SU-DHL-6 (cell line): ENCODE measurements at regions not wholly inside any gene's neighbourhood (a gene's known extent, or its start where the extent isn't known, plus 50 kb on each side); places are given as distances from the start of the nearest gene placed in this dataset.

ENCODE experiments used
- H2AFZ ChIP-seq: fragments of 200-600 bp; sonication (generic); 2 replicates; pipeline ENCODE4 v1.6.1; 2014; ENCODE audit warnings: low read depth, mild to moderate bottlenecking, moderate library complexity, mixed read lengths, antibody characterized with exemption, low read length; ENCODE audit not compliant: severe bottlenecking
- H3F3A ChIP-seq: fragments of 200-600 bp; shearing (Covaris generic); 2 replicates; pipeline ENCODE4 v1.6.0; 2016; ENCODE audit warnings: antibody characterized with exemption, mild to moderate bottlenecking; ENCODE audit not compliant: insufficient read depth
- H3K27ac ChIP-seq: fragments of 200-600 bp; sonication (generic); 2 replicates; pipeline ENCODE4 v1.5.1; 2016; ENCODE audit warnings: low read depth, mild to moderate bottlenecking, low read length, moderate library complexity, mixed read lengths
- H3K27me3 ChIP-seq: fragments of 200-600 bp; sonication (generic), shearing (Covaris generic); 2 replicates; pipeline ENCODE4 v1.6.0; 2014; ENCODE audit warnings: mild to moderate bottlenecking, low read length
- H3K36me3 ChIP-seq: fragments of 200-600 bp; sonication (generic); 2 replicates; pipeline ENCODE4 v1.6.1; 2014; ENCODE audit warnings: mild to moderate bottlenecking, low read length, mixed read lengths
- H3K4me2 ChIP-seq: fragments of 300-600, 200-600 bp; shearing (Covaris generic), sonication (generic); 2 replicates; pipeline ENCODE4 v1.6.0; 2014; ENCODE audit warnings: low read length, low read depth, mild to moderate bottlenecking; ENCODE audit not compliant: poor library complexity, severe bottlenecking
- H3K4me3 ChIP-seq: fragments of 200-600 bp; sonication (generic); 2 replicates; pipeline ENCODE4 v1.5.1; 2014; ENCODE audit warnings: antibody characterized with exemption, low read length, mild to moderate bottlenecking, mixed read lengths; ENCODE audit not compliant: insufficient read depth, poor library complexity, severe bottlenecking
- H3K79me2 ChIP-seq: fragments of 200-600 bp; sonication (generic); 2 replicates; pipeline ENCODE4 v1.6.1; 2014; ENCODE audit warnings: mild to moderate bottlenecking, low read length, moderate library complexity; ENCODE audit not compliant: insufficient read depth
- H3K9ac ChIP-seq: fragments of 200-600 bp; sonication (generic); 2 replicates; pipeline ENCODE4 v1.7.0; 2014; ENCODE audit warnings: mild to moderate bottlenecking, low read length
- H3K9me2 ChIP-seq: fragments of 200-600 bp; sonication (generic); replicated peaks from 2 replicates; pipeline ENCODE4 v1.6.1; 2014; ENCODE audit warnings: low read length; ENCODE audit not compliant: insufficient read depth
- H3K9me3 ChIP-seq: fragments of 200-600 bp; sonication (generic); 2 replicates; pipeline ENCODE4 v1.6.1; 2014; ENCODE audit warnings: low read length, mixed read lengths; ENCODE audit not compliant: insufficient read depth
- H4K20me1 ChIP-seq: fragments of 200-600 bp; sonication (generic); 2 replicates; pipeline ENCODE4 v1.6.1; 2014; ENCODE audit warnings: low read depth, mild to moderate bottlenecking, antibody characterized with exemption, low read length, moderate library complexity, mixed read lengths
- CTCF ChIP-seq: fragments of 200-600 bp; sonication (generic); IDR thresholded peaks from one replicate; pipeline ENCODE4 v1.5.1; 2017; ENCODE audit warnings: antibody characterized with exemption, mild to moderate bottlenecking, low read length, moderate library complexity; ENCODE audit not compliant: insufficient read depth, poor library complexity, severe bottlenecking
- EZH2phosphoT487 ChIP-seq: fragments of 200-600 bp; sonication (generic), shearing (Covaris generic); conservative IDR thresholded peaks from 2 replicates; pipeline ENCODE4 v1.6.1; 2018; ENCODE audit warnings: mild to moderate bottlenecking, antibody characterized with exemption, low read length, moderate library complexity, mixed read lengths

- Histone ChIP-seq H3K9me3 (no peaks in the 10 kb centered on the region), H3K4me2 (no peak overlapping the region), H3K27ac (no peak overlapping the region), H3K36me3 (no peaks in the 10 kb centered on the region), H3K27me3 (no peaks in the 10 kb centered on the region), H3K9ac (no peak overlapping the region), H3F3A (no peaks in the 10 kb centered on the region), H3K9me2 (no peaks in the 10 kb centered on the region), H3K4me3 (no peak overlapping the region), H4K20me1 (no peaks in the 10 kb centered on the region), H2AFZ (no peak overlapping the region), H3K79me2 (no peaks in the 10 kb centered on the region)
- TF ChIP-seq CTCF (no peak), EZH2phosphoT487 (no peak)
Observed at GRCh38 chr15:35705884-35706585, 160.1 kb upstream of the DPH6 start.

GRCh38 chr15:35712956-35713355 is 167.0 kb upstream of the DPH6 start:
- no peaks in the 10 kb centered on the region for H3K27me3 ChIP-seq
- H3K4me3 ChIP-seq = no peak overlapping the region
- H3K27ac ChIP-seq = no peak overlapping the region
- no peaks in the 10 kb centered on the region for H3K9me2 ChIP-seq
- H3K4me2 ChIP-seq = no peak overlapping the region
- H3F3A ChIP-seq = no peaks in the 10 kb centered on the region
- no peak overlapping the region for H2AFZ ChIP-seq
- TF ChIP-seq EZH2phosphoT487 (no peak), CTCF (no peak)
- no peaks in the 10 kb centered on the region for H3K9me3 ChIP-seq
- H4K20me1 ChIP-seq = no peaks in the 10 kb centered on the region
- no peak overlapping the region for H3K9ac ChIP-seq
- no peaks in the 10 kb centered on the region for H3K36me3 ChIP-seq
- no peaks in the 10 kb centered on the region for H3K79me2 ChIP-seq

- Histone ChIP-seq H2AFZ (no peak overlapping the region), H3K4me2 (no peak overlapping the region), H3K79me2 (no peaks in the 10 kb centered on the region), H3K27me3 (no peaks in the 10 kb centered on the region), H3K36me3 (no peaks in the 10 kb centered on the region), H3K9me3 (no peaks in the 10 kb centered on the region), H3K9ac (no peak overlapping the region), H3K4me3 (no peak overlapping the region), H4K20me1 (no peaks in the 10 kb centered on the region), H3F3A (no peaks in the 10 kb centered on the region), H3K9me2 (no peaks in the 10 kb centered on the region), H3K27ac (no peak overlapping the region)
- TF ChIP-seq EZH2phosphoT487 (no peak), CTCF (no peak)
Observed at GRCh38 chr15:35713733-35714132, 167.8 kb upstream of the DPH6 start.
